ENCODE measurements at regions not wholly inside any gene's neighbourhood (a gene's known extent, or its start where the extent isn't known, plus 50 kb on each side); places are given as distances from the start of the nearest gene placed in this dataset.

GRCh38 chr15:47179988-47180387 lies 537.3 kb upstream of the SEMA6D start:
- no peak for DNase-seq

DNA sequence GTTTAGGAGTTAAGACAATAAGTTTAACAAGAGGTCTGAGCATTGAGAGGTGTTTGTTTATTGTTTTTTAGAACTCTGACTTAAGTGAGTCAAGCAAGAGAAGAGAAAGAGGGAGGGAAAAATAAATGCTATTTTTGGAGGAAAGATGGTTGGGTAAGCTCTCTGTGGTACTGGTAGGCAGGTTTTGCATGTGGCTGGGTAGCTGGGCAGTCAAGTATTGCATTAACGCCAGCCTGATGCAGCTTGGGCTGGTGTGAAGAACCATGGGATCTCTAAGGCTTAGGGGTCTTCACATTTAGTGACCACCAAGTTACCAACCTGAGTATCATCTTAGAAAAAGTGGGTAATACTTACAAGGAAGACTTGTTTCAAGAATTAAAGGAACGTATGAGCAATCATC lies 534.5 kb upstream of the SEMA6D start:
- DNase-seq, result no peak

- no peak for DNase-seq
These were observed 533.0 kb upstream of the SEMA6D start for GRCh38 chr15:47184003-47184907.

DNA sequence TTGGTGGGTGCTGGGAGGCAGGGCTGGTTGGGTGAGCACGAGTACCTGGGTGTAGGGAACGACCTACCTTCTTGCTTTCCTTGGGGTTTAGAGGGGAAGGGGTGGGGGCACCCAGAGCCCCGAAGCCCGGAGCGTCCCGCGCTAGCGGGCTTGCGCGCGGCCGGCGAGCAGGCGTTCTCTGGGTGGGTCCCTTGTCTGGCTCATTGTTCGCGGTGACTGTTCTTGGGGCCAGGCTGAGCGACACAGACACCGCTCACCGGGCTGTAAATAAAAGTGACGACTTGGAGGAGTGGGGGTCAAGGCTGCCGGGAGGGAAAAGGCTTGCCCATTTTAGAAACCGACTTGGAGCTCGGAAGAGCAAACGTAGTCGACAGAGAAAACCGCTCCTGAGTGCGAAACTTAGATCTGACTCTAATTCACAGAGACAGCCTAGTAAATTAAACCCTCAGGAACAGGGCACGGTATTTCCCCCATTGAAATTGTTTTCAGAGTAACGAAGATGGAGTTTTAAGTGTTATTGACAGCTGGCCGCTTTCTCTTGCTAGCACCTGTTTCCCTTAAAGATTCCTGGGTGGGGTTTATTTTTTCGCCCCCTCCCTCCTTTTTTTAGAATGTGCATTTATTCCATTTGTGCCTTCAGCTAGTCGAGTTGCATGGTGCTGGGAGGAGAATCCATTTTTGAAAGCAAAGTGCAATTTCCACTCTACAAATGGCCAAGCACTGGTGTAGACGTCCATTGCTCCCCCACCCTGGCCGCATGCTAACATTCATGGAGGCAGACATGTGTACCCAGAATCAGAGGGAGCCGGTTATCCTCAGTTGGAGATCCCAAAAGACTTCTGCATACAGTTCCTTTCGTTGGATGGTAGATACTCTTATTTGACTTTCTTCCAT lies 532.1 kb upstream of the SEMA6D start:
- no peak for DNase-seq

GRCh38 chr15:47186075-47186474 lies 531.2 kb upstream of the SEMA6D start:
- no peak for DNase-seq

DNA sequence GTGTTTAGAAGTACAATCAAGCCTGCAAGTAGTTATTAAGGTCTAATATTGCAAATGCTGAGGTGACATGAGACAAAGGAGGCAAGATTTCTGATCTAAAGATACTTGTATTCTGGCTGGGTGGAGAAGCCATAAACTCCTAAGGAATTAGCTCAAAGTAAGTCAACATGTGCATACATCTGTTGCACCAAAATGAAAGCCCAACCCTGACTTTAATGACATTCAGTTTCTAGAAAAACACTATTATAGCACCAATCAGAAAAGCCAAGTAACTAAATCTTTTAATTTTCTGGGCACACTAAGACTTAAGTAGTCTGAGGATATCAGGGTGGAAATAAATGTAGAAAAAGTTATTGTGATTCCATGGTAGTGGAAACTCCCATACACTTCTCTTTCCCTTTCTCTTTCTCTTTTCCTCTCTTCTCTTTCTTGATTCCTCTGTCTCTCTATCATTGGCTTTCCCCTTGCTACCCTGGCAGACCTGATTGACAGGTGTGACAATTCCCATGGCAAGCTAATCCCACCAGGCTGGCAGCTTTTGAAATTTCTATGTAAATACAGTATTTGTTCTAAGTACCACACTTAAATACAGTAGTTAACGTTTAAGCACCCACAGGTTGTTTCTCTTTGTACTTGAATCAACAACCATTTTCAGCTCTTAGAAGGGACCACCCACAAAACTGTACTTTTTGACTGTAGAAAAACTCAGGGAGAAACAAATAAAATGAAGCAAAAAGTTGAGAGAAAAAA lies 528.4 kb upstream of the SEMA6D start:
- no peak for DNase-seq

DNA sequence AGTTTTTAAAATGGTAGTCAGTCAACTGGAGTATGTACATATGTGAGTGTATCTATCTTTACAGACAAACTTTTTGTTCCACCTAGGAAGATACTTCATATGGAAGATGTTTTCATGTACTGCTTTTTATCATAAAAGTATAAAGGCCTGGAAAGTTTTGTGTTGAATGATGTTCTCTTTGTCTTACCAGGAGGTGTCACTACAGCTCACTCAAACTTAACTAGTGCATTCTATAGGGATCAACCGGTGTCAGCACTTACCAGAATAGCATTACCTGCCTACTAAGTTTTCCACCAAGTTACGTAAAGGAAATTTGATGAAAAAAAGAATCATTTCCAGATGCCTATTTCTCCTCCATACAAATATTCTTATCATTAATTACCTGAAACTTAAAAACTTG lies 522.6 kb upstream of the SEMA6D start:
- DNase-seq, result no peak

DNA sequence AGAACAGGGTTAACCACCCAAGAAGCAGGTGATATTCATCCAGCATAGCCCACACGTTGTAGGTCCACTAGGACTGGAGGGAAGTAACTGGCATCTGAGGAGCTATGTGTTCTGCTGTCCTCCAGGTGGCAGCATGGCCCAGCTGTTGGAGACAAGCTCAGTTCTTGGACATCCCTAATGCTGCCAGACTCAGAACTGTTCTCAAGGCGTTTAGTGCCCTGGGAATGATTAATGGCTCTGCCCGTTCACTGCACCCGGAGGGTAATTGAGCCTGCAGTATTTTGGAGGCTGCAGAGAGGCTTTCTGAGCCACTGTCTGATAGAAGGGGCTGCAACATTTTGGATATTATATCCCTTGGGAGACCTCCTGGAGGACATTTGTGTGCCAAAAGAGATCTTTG lies 521.3 kb upstream of the SEMA6D start:
- DNase-seq, result peak; percentile 19

DNA sequence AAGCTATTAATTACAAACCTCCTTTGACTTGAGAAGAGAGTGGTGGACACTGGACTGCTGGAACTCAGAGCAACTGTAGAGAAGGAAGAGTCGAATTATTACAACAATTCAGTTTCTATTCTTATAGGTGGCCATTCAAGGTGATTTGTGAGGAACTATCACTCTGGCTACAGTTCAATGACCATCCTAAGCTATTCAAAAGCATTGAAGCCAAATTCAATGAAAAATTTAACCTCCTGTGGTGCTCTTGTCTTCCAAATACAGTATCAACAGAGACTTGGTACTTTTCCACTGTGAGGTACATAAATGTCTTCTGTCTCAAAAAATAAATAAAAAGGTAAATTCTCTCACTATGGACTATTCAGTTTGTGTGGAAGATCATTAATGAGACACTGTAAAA lies 513.3 kb upstream of the SEMA6D start:
- DNase-seq, result no peak

GRCh38 chr15:47206358-47206978 lies 510.8 kb upstream of the SEMA6D start:
- DNase-seq, result no peak

- DNase-seq, result no peak
These were observed 507.7 kb upstream of the SEMA6D start for GRCh38 chr15:47209591-47209990.

DNA sequence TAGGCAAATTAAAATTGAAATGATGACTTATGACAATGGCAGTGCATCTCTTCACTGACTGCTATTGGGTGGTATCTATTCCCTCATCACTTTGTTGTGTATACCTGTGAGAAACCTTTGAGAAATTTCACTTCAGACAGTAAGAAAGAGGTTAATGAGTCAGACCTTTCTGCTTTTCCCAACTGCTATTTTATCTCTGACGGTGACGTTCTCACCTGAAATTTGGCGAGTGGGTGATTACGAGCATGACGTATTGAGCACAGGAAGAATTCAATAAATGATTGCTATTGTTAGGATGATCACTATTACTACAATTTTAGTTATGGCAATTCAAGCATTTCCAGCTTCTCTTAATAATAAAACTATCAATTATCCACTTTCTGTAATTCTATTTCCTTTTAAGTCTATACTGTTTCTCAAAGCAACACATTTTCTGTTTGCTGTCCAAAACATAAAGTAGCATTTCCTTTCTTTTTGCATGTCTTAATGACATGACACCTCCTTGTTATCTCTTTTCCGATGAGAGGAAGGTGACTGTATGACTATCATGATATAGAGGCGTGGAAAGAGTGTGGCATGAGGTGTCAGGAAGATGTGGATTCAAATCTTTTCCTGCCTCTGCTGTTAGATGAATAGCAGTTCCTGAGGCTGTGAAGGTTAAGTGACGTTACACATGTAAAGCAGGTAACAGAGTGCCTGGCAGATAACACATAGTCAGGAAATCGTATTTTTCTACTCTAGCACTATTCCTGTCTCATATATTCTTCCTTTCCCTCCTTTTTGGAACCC lies 504.9 kb upstream of the SEMA6D start:
- DNase-seq, result no peak

DNA sequence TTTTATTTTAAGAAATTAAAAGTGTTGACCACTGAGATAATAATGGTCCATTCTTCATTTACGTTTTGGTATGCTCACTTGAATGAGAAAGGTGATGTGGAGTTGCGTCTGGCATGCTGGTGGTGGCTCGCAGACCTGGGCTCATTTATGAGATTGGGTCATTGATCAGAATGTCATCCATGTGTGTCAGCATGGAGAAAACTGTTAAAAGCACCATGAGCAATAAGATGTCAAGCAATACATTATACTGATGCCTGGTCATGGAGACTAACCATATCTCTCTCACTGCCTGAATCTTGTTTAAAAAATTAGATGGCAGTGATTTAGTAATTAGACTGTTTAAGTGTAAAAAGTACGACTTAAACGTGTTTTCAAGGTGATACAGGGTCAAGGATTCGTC lies 503.4 kb upstream of the SEMA6D start:
- no peak for DNase-seq

GRCh38 chr15:47218295-47218694 lies 499.0 kb upstream of the SEMA6D start:
- DNase-seq, result no peak

- DNase-seq, result no peak
These were observed 472.9 kb upstream of the SEMA6D start for GRCh38 chr15:47244361-47244760.

GRCh38 chr15:47246317-47246716 lies 471.0 kb upstream of the SEMA6D start:
- no peak for DNase-seq

DNA sequence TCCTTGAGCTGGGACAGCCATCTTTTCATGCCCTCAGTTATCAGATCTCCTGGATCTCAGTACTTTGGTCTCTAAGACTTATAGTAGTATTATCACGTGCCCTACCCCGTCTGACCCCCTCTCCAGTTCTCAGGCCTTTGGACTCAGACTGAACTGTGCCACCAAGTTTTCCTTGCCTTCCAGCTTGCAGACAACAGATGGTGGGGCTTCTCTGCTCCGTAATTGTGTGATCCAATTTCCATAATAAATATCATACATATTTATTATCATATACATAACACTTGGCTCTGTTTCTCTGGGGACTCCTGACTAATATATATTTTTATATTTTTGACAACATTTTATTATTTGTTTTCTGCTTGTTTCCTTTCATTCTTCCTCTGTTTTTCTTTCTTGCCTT lies 458.8 kb upstream of the SEMA6D start:
- DNase-seq, result no peak

- no peak for DNase-seq
These were observed 451.6 kb upstream of the SEMA6D start for GRCh38 chr15:47265686-47266085.

DNA sequence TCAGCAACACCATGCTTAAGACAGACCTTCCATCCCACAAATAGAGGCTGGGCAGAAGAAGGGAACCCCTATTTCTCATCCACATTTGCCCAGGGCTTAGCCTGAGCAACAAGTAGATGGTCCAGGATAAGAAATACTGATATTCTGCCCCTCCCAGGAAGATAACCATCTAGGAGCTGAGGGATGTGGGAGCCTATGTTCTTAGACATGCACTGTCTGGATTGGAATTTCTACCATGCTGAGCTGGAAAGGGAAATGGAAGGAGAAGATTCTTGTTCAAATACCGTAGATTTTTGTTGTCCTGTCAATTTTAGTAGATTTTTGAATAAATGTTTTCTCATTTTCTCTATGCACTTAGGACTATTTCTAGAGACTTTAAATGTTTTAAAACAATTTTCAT lies 450.7 kb upstream of the SEMA6D start:
- DNase-seq, result no peak

DNA sequence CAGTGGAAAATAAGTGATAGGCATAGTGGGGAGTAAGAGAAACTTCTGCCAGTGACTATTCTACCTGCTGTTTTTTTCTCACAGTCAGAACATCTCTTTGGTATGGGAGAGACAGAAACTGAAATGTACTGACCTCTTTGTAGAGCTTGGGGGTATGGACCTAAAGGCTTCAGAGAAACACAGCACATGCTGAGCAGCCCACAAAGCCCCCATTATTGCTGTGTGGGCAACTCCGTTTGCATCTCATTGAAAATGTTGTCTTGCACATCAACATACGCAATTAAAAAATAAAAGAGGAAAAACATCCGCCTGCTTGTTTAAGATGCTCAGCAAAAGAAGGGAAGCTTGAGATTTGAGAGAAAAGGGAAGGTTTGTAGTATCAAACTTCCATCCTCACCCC lies 443.4 kb upstream of the SEMA6D start:
- DNase-seq, result no peak

GRCh38 chr15:47283246-47283645 lies 434.1 kb upstream of the SEMA6D start:
- DNase-seq, result no peak

DNA sequence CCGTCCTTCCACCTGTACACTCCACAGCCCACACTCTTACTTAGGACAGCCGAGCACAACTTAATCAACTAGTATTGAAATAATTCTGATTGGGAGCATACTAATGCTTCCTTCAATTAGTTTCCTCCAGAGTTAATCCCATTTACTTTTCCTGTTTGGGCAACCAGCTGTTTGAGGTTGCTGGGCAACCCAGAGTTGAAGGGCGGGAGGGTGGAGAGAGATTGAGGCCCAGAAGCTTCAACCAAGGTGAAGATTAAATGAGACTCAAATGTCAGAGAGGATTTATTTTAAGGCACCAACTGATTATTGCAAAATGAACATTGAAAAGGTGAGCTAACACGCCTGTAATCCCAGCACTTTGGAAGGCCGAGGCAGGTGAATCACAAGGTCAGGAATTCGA lies 428.5 kb upstream of the SEMA6D start:
- no peak for DNase-seq

Data from CD4-positive, alpha-beta T cell treated with Interleukin-21 for 1 hour (primary cell).